NT2/D1 (cell line): ENCODE measurements at regions not wholly inside any gene's neighbourhood (a gene's known extent, or its start where the extent isn't known, plus 50 kb on each side); places are given as distances from the start of the nearest gene placed in this dataset.

Experiments used
- SUZ12 ChIP-seq: IDR thresholded peaks from 2 replicates; pipeline ENCODE4 v1.6.1; 2011; ENCODE audit not compliant: insufficient read length, insufficient read depth; ENCODE audit errors: extremely low read depth
- YY1 ChIP-seq: IDR thresholded peaks from 2 replicates; pipeline ENCODE4 v1.6.1; 2011; ENCODE audit not compliant: insufficient read length, insufficient read depth

DNA sequence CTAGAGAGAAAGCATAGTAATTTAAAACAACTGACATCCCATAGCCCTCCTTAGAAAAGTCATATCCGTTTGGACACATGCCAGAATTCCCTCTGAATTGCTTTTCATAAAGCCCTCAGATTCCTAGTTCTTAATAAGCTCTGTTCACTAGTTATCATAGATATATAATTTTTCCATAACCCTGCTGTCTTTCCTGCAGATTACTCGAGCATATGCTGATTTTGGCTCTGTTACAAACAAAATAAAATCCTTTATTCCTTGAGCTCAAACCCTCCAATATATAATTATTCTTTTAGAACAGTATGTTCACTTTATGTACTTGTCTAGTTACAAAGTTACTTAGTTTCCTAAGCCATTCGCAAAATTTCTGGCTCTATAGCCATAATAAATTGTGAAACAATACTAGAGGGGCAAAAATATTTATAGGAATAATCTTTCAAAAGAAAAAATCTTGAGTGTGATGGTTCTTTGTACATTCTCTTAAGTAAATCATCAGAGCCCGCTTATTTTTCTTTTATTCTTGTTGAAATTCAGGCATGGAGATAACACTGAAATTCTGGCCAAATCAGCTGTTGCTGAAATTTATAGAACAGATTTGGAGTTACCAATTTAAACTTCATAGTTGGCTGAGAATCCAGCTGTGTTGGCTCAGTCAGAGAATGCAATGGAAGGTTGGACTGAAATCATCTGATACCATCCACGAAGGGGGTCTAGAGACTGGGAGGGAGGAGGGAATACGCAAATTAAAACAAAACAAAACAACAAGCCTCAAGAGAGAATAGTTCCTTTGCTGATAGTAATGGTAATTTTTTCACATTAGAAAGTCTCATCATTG is 146.1 kb upstream of the TMEM196 start:
- TF ChIP-seq SUZ12 = no peak
- TF ChIP-seq YY1 = no peak
